ENCODE measurements at regions not wholly inside any gene's neighbourhood (a gene's known extent, or its start where the extent isn't known, plus 50 kb on each side); places are given as distances from the start of the nearest gene placed in this dataset.

- TF ChIP-seq, protein P1, sequence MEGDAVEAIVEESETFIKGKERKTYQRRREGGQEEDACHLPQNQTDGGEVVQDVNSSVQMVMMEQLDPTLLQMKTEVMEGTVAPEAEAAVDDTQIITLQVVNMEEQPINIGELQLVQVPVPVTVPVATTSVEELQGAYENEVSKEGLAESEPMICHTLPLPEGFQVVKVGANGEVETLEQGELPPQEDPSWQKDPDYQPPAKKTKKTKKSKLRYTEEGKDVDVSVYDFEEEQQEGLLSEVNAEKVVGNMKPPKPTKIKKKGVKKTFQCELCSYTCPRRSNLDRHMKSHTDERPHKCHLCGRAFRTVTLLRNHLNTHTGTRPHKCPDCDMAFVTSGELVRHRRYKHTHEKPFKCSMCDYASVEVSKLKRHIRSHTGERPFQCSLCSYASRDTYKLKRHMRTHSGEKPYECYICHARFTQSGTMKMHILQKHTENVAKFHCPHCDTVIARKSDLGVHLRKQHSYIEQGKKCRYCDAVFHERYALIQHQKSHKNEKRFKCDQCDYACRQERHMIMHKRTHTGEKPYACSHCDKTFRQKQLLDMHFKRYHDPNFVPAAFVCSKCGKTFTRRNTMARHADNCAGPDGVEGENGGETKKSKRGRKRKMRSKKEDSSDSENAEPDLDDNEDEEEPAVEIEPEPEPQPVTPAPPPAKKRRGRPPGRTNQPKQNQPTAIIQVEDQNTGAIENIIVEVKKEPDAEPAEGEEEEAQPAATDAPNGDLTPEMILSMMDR (IDR thresholded peaks at IDR 0.05; ENCODE audit: borderline replicate concordance), result no peak
- no peak overlapping the region for H3K27ac ChIP-seq (replicated peaks)
- DNase-seq, result no peak
- intact Hi-C loops (cut with micrococcal nuclease), result no loop called here
- H3K4me3 ChIP-seq, result no peak overlapping the region
- peaks cover 8% of the 10 kb centered on the region for H3K9me3 ChIP-seq (replicated peaks)
- peaks cover 57% of the 10 kb centered on the region for H3K27me3 ChIP-seq (ENCODE audit: low read depth)
- no peaks in the 10 kb centered on the region for H3K36me3 ChIP-seq
- no peaks in the 10 kb centered on the region for H3K4me1 ChIP-seq
Measured at GRCh38 chr4:3818371-3818770, 52.2 kb downstream of the ADRA2C start.

DNA sequence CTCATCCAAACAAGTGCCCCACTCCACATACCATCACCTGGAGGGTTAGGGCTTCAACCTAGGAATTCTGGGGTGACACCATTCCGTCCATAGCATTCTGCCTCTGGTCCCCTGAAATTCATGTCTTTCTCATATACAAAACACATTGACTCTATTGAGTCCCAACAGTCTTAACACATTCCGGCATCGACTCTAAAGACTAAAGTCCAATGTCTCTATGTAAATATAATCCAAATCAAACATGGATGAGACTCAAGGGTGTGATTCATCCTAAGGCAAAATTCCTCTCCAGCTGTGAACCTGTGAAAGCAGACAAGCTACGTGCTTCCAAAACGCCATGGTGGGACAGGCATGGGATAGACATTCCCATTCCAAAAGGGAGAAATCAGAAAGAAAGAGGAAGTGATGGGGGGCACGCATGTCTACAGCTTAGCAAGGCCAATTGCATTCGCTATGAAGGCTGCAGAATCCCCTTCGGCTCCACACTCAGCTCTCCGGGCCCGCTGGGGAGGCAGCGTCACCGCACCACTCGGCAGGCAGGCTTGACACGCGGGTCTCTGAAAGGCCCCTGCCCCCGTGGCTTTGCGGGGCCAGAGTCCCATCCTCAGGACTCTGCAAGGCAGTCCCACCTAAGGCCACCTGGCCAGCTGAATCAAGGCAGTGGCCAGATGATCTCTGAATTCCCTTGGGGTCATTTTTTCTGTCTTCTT is 53.2 kb downstream of the ADRA2C start:
- H3K4me3 ChIP-seq, result no peak overlapping the region
- H3K27ac ChIP-seq (replicated peaks), result no peak overlapping the region
- no peaks in the 10 kb centered on the region for H3K36me3 ChIP-seq
- H3K4me1 ChIP-seq, result no peaks in the 10 kb centered on the region
- TF ChIP-seq, protein P1 (IDR thresholded peaks at IDR 0.05; ENCODE audit: borderline replicate concordance), result no peak
- peaks cover 47% of the 10 kb centered on the region for H3K27me3 ChIP-seq (ENCODE audit: low read depth)
- intact Hi-C loops (cut with micrococcal nuclease), result no loop called here
- H3K9me3 ChIP-seq (replicated peaks), result peaks cover 8% of the 10 kb centered on the region
- DNase-seq, result no peak

- no peak for DNase-seq
- H3K9me3 ChIP-seq (replicated peaks), result peaks cover 8% of the 10 kb centered on the region
- H3K36me3 ChIP-seq, result no peaks in the 10 kb centered on the region
- intact Hi-C loops (cut with micrococcal nuclease), result no loop called here
- peaks cover 47% of the 10 kb centered on the region for H3K27me3 ChIP-seq (ENCODE audit: low read depth)
- no peak overlapping the region for H3K4me3 ChIP-seq
- no peak overlapping the region for H3K27ac ChIP-seq (replicated peaks)
- TF ChIP-seq, protein P1 (IDR thresholded peaks at IDR 0.05; ENCODE audit: borderline replicate concordance), result no peak
- H3K4me1 ChIP-seq, result no peaks in the 10 kb centered on the region
Measured at GRCh38 chr4:3820016-3820805, 54.0 kb downstream of the ADRA2C start.

DNA sequence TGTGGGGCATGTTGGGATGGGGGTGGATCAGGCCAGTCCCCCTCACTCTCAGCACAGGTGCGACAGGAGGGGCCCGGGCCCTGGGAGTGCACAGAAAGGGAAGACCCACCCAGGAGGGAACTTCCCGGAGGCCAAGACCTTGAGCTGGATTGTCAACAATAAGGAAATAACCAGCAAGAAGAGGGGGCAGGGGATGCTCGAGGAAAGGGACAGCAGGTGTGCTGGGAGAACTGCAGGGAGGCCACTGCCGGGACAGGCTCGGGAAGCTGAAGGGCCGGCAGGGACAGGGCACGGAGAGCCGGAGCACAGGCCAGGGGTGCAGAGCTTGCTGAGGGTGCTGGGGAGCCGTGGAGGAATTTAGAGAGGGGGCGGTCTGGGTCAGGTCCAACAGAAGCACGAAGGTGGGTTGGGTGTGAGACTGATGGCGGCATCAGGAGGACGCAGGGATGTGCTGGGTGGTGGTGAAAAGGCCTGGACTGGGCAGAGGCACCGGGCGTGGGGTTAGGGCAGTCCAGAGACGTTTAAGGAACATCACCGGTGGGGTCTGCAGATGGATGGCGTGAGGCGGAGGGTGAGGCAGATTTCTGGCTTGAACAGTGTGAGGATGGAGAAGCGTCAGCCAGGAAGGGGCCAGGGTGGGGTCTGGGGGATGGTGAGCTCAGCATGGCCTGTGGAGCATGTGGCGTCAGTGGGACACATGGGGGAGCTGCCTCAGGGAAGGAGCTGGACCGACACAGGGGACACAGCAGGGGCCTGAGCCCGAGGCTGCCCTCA is 54.8 kb downstream of the ADRA2C start:
- H3K27me3 ChIP-seq (ENCODE audit: low read depth), result peaks cover 47% of the 10 kb centered on the region
- no peak for DNase-seq
- TF ChIP-seq, protein P1 (IDR thresholded peaks at IDR 0.05; ENCODE audit: borderline replicate concordance), result no peak

GRCh38 chr4:3821580-3822229 is 55.5 kb downstream of the ADRA2C start:
- TF ChIP-seq, protein P1 (IDR thresholded peaks at IDR 0.05; ENCODE audit: borderline replicate concordance), result no peak
- Histone ChIP-seq H3K4me3 (no peak overlapping the region), H3K36me3 (no peaks in the 10 kb centered on the region), H3K9me3 (replicated peaks) (peaks cover 8% of the 10 kb centered on the region), H3K4me1 (peaks cover 3% of the 10 kb centered on the region), H3K27me3 (ENCODE audit: low read depth) (peaks cover 47% of the 10 kb centered on the region), H3K27ac (replicated peaks) (no peak overlapping the region)
- intact Hi-C loops (cut with micrococcal nuclease), result no loop called here
- no peak for DNase-seq

More for the DNA sequence above, 54.8 kb downstream of the ADRA2C start:
- H3K36me3 ChIP-seq, result no peaks in the 10 kb centered on the region
- H3K27ac ChIP-seq (replicated peaks), result no peak overlapping the region
- H3K9me3 ChIP-seq (replicated peaks), result peaks cover 8% of the 10 kb centered on the region
- H3K4me3 ChIP-seq, result no peak overlapping the region
- intact Hi-C loops (cut with micrococcal nuclease), result no loop called here
- H3K4me1 ChIP-seq, result no peaks in the 10 kb centered on the region

Measured in left ventricle myocardium inferior (tissue), 1 donor.